HCT116 (cell line): ENCODE measurements at regions not wholly inside any gene's neighbourhood (a gene's known extent, or its start where the extent isn't known, plus 50 kb on each side); places are given as distances from the start of the nearest gene placed in this dataset.

ENCODE experiments used
- ATAC-seq: fragments of 200-7000 bp; cut with Tn5 transposase; 2 replicates; pipeline ENCODE4 v1.9.1; 2020; ENCODE audit warnings: mild to moderate bottlenecking, moderate library complexity
- BruUV-seq: library from RNA; stranded (reverse); fragments of 400-500 nt; replicated peaks from 2 replicates; lab custom pipeline; 2021; lab: Mats Ljungman, UMichigan
- CTCF ChIA-PET: fragments of 300-600 bp; sonication (Branson Sonifier 250); formaldehyde crosslinking; loops from one replicate; lab custom pipeline; 2021; ENCODE audit warnings: antibody characterized with exemption; lab: Charles Lee
- POLR2A ChIA-PET: fragments of 300-600, 350-600 bp; sonication (Branson Sonifier 250); formaldehyde crosslinking; loops from one replicate; lab custom pipeline; 2021; ENCODE audit warnings: antibody characterized with exemption; lab: Charles Lee
- RAD21 ChIA-PET, 2 experiments: fragments of 300-600 bp; sonication (Branson Sonifier 250); formaldehyde crosslinking; loops; one replicate each; lab custom pipeline; 2023; ENCODE audit warnings: low total read pairs in 2 of 2; ENCODE audit not compliant: uncharacterized antibody in 2 of 2, unreplicated experiment in 2 of 2, low non-redundant PET in 1 of 2; lab: Charles Lee
- DNase-seq: peaks from one replicate; pipeline ENCODE4 v3.0.0-alpha.2; 2010; ENCODE audit warnings: low read depth, low spot score
- H2AFZ ChIP-seq: fragments of 200-600 bp; shearing (Covaris generic), sonication (generic); 2 replicates; pipeline ENCODE4 v1.6.1; 2017; ENCODE audit warnings: low read depth, mixed run types, mixed read lengths, antibody characterized with exemption, low read length; ENCODE audit not compliant: poor library complexity, severe bottlenecking
- H3K27ac ChIP-seq: 2 replicates; pipeline ENCODE4 v1.5.1; 2012; ENCODE audit warnings: low read depth, low read length
- H3K27me3 ChIP-seq: fragments of 200-600 bp; sonication (generic); 2 replicates; pipeline ENCODE4 v1.6.1; 2016; ENCODE audit warnings: mixed run types, low read length, mixed read lengths; ENCODE audit not compliant: insufficient read depth
- H3K36me3 ChIP-seq, 2 experiments: fragments of 200-500 bp in 1 of 2; fragments of 200-600 bp in 1 of 2; sonication (Bioruptor generic) in 1 of 2; sonication (generic) in 1 of 2; 2 replicates each; pipeline versions ENCODE4 v1.5.1 to v1.6.1; 2014 to 2016; ENCODE audit warnings: low read length in 2 of 2, inconsistent platforms in 1 of 2, mixed read lengths in 1 of 2, mixed run types in 1 of 2; ENCODE audit not compliant: insufficient read depth in 2 of 2, control insufficient read depth in 1 of 2
- H3K4me1 ChIP-seq, 2 experiments: fragments of 200-600 bp in 1 of 2; sonication (generic) in 1 of 2; 2 replicates each; pipeline versions ENCODE4 v1.5.1 to v1.6.1; 2012 to 2017; ENCODE audit warnings: low read length in 2 of 2, inconsistent platforms in 1 of 2, mild to moderate bottlenecking in 1 of 2, mixed read lengths in 1 of 2, mixed run types in 1 of 2, moderate library complexity in 1 of 2; ENCODE audit not compliant: insufficient read depth in 2 of 2, control insufficient read depth in 1 of 2
- H3K4me2 ChIP-seq: fragments of 200-600 bp; sonication (generic); 2 replicates; pipeline ENCODE4 v1.6.1; 2017; ENCODE audit warnings: mixed run types, low read length, mixed read lengths
- H3K4me3 ChIP-seq, 2 experiments: fragments of 200-600 bp in 1 of 2; sonication (generic) in 1 of 2; replicated peaks in 1 of 2; 2 replicates each; pipeline ENCODE4 v1.5.1; 2011 to 2016; ENCODE audit warnings: low read length in 2 of 2, control low read depth in 1 of 2, low read depth in 1 of 2, mild to moderate bottlenecking in 1 of 2, mixed read lengths in 1 of 2, mixed run types in 1 of 2
- H3K79me2 ChIP-seq: fragments of 200-600 bp; sonication (generic); 2 replicates; pipeline ENCODE4 v1.6.1; 2017; ENCODE audit warnings: mild to moderate bottlenecking, mixed run types, low read length, moderate library complexity, mixed read lengths; ENCODE audit not compliant: insufficient read depth
- H3K9ac ChIP-seq: fragments of 200-600 bp; sonication (generic); 2 replicates; pipeline ENCODE4 v1.6.1; 2016; ENCODE audit warnings: low read length, mixed read lengths
- H3K9me2 ChIP-seq: fragments of 200-600 bp; sonication (generic), shearing (Covaris generic); 2 replicates; pipeline ENCODE4 v1.6.1; 2017; ENCODE audit warnings: mixed run types, mild to moderate bottlenecking, moderate library complexity; ENCODE audit not compliant: insufficient read depth
- H3K9me3 ChIP-seq, 2 experiments: fragments of 200-500 bp in 1 of 2; fragments of 200-600 bp in 1 of 2; sonication (Bioruptor generic) in 1 of 2; sonication (generic) in 1 of 2; 2 replicates each; pipeline ENCODE4 v1.6.1; 2014 to 2017; ENCODE audit warnings: low read length in 2 of 2, mixed read lengths in 2 of 2, inconsistent platforms in 1 of 2, low read depth in 1 of 2, mild to moderate bottlenecking in 1 of 2, mixed run types in 1 of 2, moderate library complexity in 1 of 2; ENCODE audit not compliant: control insufficient read depth in 1 of 2, insufficient read depth in 1 of 2
- H4K20me1 ChIP-seq: fragments of 200-600 bp; sonication (generic), shearing (Covaris generic); 2 replicates; pipeline ENCODE4 v1.6.1; 2017; ENCODE audit warnings: mixed run types, mild to moderate bottlenecking, moderate library complexity; ENCODE audit not compliant: insufficient read depth
- CBX3 ChIP-seq: IDR thresholded peaks from 2 replicates; pipeline ENCODE4 v1.6.1; 2012; ENCODE audit warnings: low read depth
- CEBPB ChIP-seq: IDR thresholded peaks from 2 replicates; pipeline ENCODE4 v1.6.1; 2012; ENCODE audit warnings: low read depth
- CTCF ChIP-seq, 3 experiments: fragments of 200-600 bp in 1 of 3; sonication (generic) in 1 of 3; IDR thresholded peaks in 2 of 3; conservative IDR thresholded peaks in 1 of 3; 2 replicates each; pipeline ENCODE4 v1.5.1; 2012 to 2017; ENCODE audit warnings: low read depth in 2 of 3, low read length in 2 of 3, antibody characterized with exemption in 1 of 3, borderline replicate concordance in 1 of 3, control low read depth in 1 of 3, mild to moderate bottlenecking in 1 of 3, mixed read lengths in 1 of 3, mixed run types in 1 of 3, moderate library complexity in 1 of 3; ENCODE audit not compliant: insufficient read depth in 1 of 3
- EGR1 ChIP-seq: IDR thresholded peaks from 2 replicates; pipeline ENCODE4 v1.6.1; 2012; ENCODE audit warnings: low read depth
- ELF1 ChIP-seq: IDR thresholded peaks from 2 replicates; pipeline ENCODE4 v1.6.1; 2012; ENCODE audit warnings: low read depth, borderline replicate concordance
- EZH2 ChIP-seq: fragments of 200-600 bp; sonication (generic); IDR thresholded peaks from 2 replicates; pipeline ENCODE4 v1.6.1; 2017; ENCODE audit warnings: antibody characterized with exemption, mixed run types
- EZH2phosphoT487 ChIP-seq: fragments of 200-600 bp; IDR thresholded peaks from 2 replicates; pipeline ENCODE4 v1.6.1; 2018; ENCODE audit warnings: antibody characterized with exemption, borderline replicate concordance
- FOSL1 ChIP-seq: IDR thresholded peaks from 2 replicates; pipeline ENCODE4 v1.6.1; 2012; ENCODE audit warnings: low read depth
- POLR2A ChIP-seq: IDR thresholded peaks from 2 replicates; pipeline ENCODE4 v1.7.0; 2011; ENCODE audit warnings: borderline replicate concordance; ENCODE audit not compliant: insufficient read depth, insufficient read length; ENCODE audit errors: extremely low read depth
- POLR2AphosphoS5 ChIP-seq: IDR thresholded peaks from 2 replicates; pipeline ENCODE4 v1.6.1; 2011; ENCODE audit warnings: mild to moderate bottlenecking, low read depth, low read length, moderate library complexity
- RAD21 ChIP-seq: IDR thresholded peaks from 2 replicates; pipeline ENCODE4 v1.6.1; 2012; ENCODE audit warnings: low read depth, mild to moderate bottlenecking
- SIN3A ChIP-seq: IDR thresholded peaks from 2 replicates; pipeline ENCODE4 v1.6.1; 2012; ENCODE audit warnings: low read depth
- SP1 ChIP-seq: IDR thresholded peaks from 2 replicates; pipeline ENCODE4 v1.6.1; 2012; ENCODE audit warnings: low read depth
- SRF ChIP-seq: IDR thresholded peaks from 2 replicates; pipeline ENCODE4 v1.6.1; 2012; ENCODE audit warnings: low read depth
- TCF7L2 ChIP-seq: IDR thresholded peaks from 2 replicates; pipeline ENCODE4 v1.7.0; 2011; ENCODE audit warnings: borderline replicate concordance, inconsistent platforms; ENCODE audit not compliant: insufficient read depth, insufficient read length; ENCODE audit errors: extremely low read depth
- YY1 ChIP-seq: IDR thresholded peaks from 2 replicates; pipeline ENCODE4 v1.6.1; 2011; ENCODE audit warnings: low read length, low read depth, moderate library complexity, mild to moderate bottlenecking; ENCODE audit not compliant: insufficient replicate concordance; ENCODE audit errors: extremely low read depth
- ZNF274 ChIP-seq: fragments of 200-500 bp; sonication (Bioruptor generic); IDR thresholded peaks from 2 replicates; pipeline ENCODE4 v1.6.1; 2014; ENCODE audit warnings: mild to moderate bottlenecking, low read depth, low read length, inconsistent platforms
- intact Hi-C: fragments of 100-400 bp; cut with micrococcal nuclease; formaldehyde crosslinking; loops from 2 replicates; pipeline ENCODE4 v1.10.0; 2022
- TF ChIP-seq, protein P1 (sequence below): IDR thresholded peaks from 2 replicates; pipeline ENCODE4 v1.6.1; 2012
- TF ChIP-seq, protein P2 (sequence below): IDR thresholded peaks from 2 replicates; pipeline ENCODE4 v1.6.1; 2011; ENCODE audit warnings: mild to moderate bottlenecking, low read length, moderate library complexity; ENCODE audit not compliant: insufficient replicate concordance; ENCODE audit errors: extremely low read depth
- TF ChIP-seq, protein P3 (sequence below): IDR thresholded peaks from 2 replicates; pipeline ENCODE4 v1.6.1; 2012

GRCh38 chr1:82181846-82182245, 381.1 kb downstream of the ADGRL2 start:
- BruUV-seq = no TSS peak
- ATAC-seq (no peak), DNase-seq (no peak)
- H3K4me2 ChIP-seq = no peak overlapping the region
- H3K9me2 ChIP-seq = no peaks in the 10 kb centered on the region
- TF ChIP-seq CTCF (IDR thresholded peaks at IDR 0.05 in 2 of 3, conservative IDR thresholded peaks at IDR 0.05 in 1 of 3; ENCODE audit: borderline replicate concordance in 1 of 3, insufficient read depth in 1 of 3, low read depth in 2 of 3, low read length in 2 of 3) (no peak), CEBPB (no peak), SIN3A (no peak), EZH2 (no peak), ELF1 (no peak), YY1 (no peak), EGR1 (no peak), EZH2phosphoT487 (no peak), ZNF274 (no peak), FOSL1 (no peak), RAD21 (no peak), POLR2AphosphoS5 (no peak), SP1 (no peak), SRF (no peak), CBX3 (no peak), TCF7L2 (no peak), POLR2A (no peak)
- TF ChIP-seq, protein P1, sequence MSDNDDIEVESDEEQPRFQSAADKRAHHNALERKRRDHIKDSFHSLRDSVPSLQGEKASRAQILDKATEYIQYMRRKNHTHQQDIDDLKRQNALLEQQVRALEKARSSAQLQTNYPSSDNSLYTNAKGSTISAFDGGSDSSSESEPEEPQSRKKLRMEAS = no peak
- TF ChIP-seq, protein P2, sequence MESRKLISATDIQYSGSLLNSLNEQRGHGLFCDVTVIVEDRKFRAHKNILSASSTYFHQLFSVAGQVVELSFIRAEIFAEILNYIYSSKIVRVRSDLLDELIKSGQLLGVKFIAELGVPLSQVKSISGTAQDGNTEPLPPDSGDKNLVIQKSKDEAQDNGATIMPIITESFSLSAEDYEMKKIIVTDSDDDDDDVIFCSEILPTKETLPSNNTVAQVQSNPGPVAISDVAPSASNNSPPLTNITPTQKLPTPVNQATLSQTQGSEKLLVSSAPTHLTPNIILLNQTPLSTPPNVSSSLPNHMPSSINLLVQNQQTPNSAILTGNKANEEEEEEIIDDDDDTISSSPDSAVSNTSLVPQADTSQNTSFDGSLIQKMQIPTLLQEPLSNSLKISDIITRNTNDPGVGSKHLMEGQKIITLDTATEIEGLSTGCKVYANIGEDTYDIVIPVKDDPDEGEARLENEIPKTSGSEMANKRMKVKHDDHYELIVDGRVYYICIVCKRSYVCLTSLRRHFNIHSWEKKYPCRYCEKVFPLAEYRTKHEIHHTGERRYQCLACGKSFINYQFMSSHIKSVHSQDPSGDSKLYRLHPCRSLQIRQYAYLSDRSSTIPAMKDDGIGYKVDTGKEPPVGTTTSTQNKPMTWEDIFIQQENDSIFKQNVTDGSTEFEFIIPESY = no peak
- TF ChIP-seq, protein P3, sequence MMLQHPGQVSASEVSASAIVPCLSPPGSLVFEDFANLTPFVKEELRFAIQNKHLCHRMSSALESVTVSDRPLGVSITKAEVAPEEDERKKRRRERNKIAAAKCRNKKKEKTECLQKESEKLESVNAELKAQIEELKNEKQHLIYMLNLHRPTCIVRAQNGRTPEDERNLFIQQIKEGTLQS = no peak
- no peaks in the 10 kb centered on the region for H3K9me3 ChIP-seq
- no peak overlapping the region for H2AFZ ChIP-seq
- no peak overlapping the region for H3K9ac ChIP-seq
- CTCF ChIA-PET = no interaction called here
- intact Hi-C loops = no loop called here
- H3K4me3 ChIP-seq = no peak overlapping the region
- no peaks in the 10 kb centered on the region for H4K20me1 ChIP-seq
- H3K36me3 ChIP-seq = no peaks in the 10 kb centered on the region
- H3K79me2 ChIP-seq = no peaks in the 10 kb centered on the region
- H3K4me1 ChIP-seq = no peaks in the 10 kb centered on the region
- no peaks in the 10 kb centered on the region for H3K27me3 ChIP-seq
- RAD21 ChIA-PET = no interaction called here
- H3K27ac ChIP-seq = no peak overlapping the region
- POLR2A ChIA-PET = no interaction called here
